ENCODE measurements at regions not wholly inside any gene's neighbourhood (a gene's known extent, or its start where the extent isn't known, plus 50 kb on each side); places are given as distances from the start of the nearest gene placed in this dataset.
"Not testable (repeated sequence)": the region's sequence is repeated elsewhere in the genome, so short reads cannot be mapped to it uniquely, and the experiment has no call there.

- not testable (repeated sequence) for DNase-seq (ENCODE audit: low read depth)
Observed at GRCh38 chr15:54749461-54749860, 447.3 kb downstream of the RSL24D1 start.

DNA sequence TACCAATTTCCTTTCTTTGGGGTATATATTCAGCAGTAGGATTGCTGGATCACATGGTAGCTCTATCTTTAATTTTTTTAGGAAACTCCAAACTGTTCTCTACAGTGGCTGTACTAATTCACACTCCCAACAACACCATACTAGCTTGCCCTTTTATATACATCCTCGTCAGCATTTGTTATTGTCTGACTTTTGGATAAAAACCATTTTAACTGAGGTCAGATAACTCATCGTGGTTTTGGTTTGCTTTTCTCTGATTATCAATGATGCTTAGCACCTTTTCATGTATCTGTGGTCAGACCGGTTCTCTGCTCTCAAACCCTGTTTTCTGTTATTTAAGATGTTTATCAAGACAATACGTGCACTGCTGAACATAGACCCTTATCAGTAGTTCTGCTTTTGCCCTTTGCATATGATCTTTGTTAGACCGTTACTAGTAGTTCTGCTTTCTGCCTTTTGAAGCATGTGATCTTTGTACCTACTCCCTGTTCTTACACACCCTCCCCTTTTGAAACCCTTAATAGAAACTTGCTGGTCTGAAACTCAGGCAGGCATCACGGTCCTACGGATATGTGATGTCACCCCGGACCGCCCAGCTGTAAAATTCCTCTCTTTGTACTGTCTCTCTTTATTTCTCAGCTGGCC, 474.3 kb downstream of the RSL24D1 start:
- DNase-seq (ENCODE audit: low read depth) = no peak

DNA sequence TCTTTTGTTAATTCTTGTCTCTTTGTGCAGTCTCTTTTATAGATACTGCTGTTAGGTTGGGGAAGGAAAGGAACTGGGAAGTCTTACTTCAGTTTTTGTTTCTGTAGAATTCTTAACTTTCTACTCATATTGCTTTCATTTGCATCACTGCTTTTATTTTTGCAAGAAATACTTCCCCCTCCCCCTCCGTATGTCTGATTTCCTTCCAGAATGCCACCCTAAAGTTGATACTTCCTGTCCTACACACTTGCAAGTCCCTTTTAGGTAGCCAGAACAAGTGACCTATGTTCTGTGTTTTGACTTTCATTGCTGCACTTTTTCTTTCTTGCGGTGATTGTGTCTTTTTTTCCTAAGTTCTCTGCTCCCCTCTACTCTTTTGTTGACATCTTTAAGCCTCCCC, 477.4 kb downstream of the RSL24D1 start:
- DNase-seq (ENCODE audit: low read depth) = no peak

DNA sequence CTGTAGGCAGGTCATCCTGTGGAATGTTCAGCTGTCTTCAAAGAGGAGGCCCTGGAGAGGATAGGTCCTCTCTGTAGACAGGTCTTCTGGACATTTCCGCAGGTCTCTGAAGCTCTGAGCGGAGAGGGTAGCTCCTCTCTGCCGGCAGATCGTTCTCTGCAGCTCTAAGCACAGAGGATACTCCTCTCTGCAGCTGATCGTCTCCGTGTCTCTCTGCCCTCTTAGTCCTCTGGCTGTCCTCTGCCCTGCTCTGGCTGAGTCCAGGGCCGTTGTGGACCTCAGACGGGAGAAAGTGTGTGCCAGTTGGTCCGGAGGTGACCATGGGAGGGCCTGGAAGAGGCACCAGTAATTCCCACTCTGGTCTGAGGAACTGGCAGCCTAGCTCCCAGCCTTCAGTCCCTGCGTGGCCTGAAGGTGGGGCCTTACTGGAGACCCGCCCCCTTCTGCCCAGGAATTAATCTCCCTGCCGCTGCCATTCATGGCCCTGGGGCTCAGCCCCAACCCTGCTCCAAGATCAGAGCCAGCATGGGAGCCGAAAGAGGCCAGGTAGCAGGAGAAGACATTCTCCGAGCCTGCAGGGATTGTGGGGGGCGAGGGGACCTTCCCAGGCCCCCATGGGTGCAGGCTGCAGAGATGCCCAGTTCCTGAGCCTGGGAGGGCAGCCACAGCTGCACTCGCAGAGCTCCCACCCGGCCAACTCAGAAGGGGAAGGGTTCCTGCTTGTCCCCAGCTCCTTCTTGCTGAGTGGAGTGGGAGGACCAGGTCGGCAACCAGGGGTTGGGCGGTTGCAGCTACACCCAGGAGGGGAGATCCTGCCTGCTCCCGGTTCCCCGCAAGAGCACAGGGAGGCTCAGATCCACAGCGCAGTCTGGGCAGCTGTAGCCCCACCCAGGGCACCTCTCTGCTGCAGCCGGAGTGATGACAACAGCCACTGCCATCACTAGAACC, 488.7 kb downstream of the RSL24D1 start:
- DNase-seq (ENCODE audit: low read depth) = no peak

DNA sequence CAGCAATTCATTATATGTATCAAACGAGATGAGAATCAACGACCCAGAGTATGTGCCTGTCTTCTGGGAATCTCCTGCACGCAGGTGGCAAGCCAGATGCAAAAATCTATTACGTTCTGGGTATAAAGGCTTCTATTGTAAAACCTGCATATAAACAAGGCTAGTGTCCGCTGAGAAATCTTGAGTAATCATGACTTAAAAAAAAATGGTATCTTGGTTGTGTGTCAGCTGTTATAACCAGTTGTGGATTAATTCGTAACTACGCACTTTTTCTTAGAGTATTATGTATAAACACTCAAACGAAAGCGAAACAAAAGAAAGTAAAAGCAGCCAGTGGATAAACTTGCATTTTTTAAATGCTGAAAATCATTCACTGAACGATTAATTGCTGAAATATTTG, 509.1 kb downstream of the RSL24D1 start:
- DNase-seq (ENCODE audit: low read depth) = no peak

Data from non-pigmented ciliary epithelial cell (primary cell).